Neutrophil (primary cell): ENCODE measurements at regions not wholly inside any gene's neighbourhood (a gene's known extent, or its start where the extent isn't known, plus 50 kb on each side); places are given as distances from the start of the nearest gene placed in this dataset.

Experiments used
- H3K27ac ChIP-seq: fragments of 200-600 bp; sonication (generic); 2 replicates; pipeline ENCODE4 v1.5.1; 2016; ENCODE audit warnings: mild to moderate bottlenecking, moderate library complexity
- H3K27me3 ChIP-seq: fragments of 200-600 bp; sonication (generic); 2 replicates; pipeline ENCODE4 v1.6.0; 2016; ENCODE audit warnings: mild to moderate bottlenecking
- H3K36me3 ChIP-seq: fragments of 200-600 bp; sonication (generic); 2 replicates; pipeline ENCODE4 v1.5.1; 2017
- H3K4me1 ChIP-seq, 2 experiments: fragments of 200-600 bp in 1 of 2; sonication (generic) in 1 of 2; 1 replicate in 1 of 2; 2 replicates in 1 of 2; pipeline versions ENCODE4 v1.5.1 to v1.6.1; 2013 to 2016; ENCODE audit warnings: low read depth in 1 of 2, low read length in 1 of 2, mild to moderate bottlenecking in 1 of 2, moderate library complexity in 1 of 2; ENCODE audit not compliant: control insufficient read depth in 1 of 2, insufficient read depth in 1 of 2
- H3K4me3 ChIP-seq, 2 experiments: fragments of 200-600 bp in 1 of 2; sonication (generic) in 1 of 2; 1 replicate in 1 of 2; 2 replicates in 1 of 2; pipeline ENCODE4 v1.5.1; 2013 to 2016; ENCODE audit warnings: low read depth in 1 of 2, low read length in 1 of 2, mild to moderate bottlenecking in 1 of 2, moderate library complexity in 1 of 2
- H3K9me3 ChIP-seq: fragments of 200-600 bp; sonication (generic); 2 replicates; pipeline ENCODE4 v1.5.1; 2016
- TF ChIP-seq, protein P1 (sequence below): fragments of 200-600 bp; sonication (generic); IDR thresholded peaks from 2 replicates; pipeline ENCODE4 v1.5.1; 2016; ENCODE audit warnings: antibody characterized with exemption

DNA sequence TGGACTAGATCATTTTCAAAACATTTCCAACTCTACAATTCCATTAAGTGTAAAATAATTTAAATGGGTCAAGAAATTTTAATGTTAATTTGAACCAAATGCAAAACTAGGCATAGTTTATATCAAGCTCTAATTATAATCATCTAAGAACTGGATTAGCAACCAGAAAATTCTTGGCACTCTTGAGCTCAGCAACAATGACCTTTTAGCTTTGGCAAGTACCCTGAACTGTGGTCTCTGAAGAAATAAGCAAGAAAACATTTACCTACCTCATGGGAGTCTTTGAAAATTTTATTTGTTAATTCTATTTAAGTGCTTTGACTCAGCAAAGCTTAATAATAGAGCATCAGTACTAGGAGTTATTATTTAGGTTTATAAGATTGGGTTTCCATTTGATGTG is 313.2 kb downstream of the SATB2 start:
- TF ChIP-seq, protein P1, sequence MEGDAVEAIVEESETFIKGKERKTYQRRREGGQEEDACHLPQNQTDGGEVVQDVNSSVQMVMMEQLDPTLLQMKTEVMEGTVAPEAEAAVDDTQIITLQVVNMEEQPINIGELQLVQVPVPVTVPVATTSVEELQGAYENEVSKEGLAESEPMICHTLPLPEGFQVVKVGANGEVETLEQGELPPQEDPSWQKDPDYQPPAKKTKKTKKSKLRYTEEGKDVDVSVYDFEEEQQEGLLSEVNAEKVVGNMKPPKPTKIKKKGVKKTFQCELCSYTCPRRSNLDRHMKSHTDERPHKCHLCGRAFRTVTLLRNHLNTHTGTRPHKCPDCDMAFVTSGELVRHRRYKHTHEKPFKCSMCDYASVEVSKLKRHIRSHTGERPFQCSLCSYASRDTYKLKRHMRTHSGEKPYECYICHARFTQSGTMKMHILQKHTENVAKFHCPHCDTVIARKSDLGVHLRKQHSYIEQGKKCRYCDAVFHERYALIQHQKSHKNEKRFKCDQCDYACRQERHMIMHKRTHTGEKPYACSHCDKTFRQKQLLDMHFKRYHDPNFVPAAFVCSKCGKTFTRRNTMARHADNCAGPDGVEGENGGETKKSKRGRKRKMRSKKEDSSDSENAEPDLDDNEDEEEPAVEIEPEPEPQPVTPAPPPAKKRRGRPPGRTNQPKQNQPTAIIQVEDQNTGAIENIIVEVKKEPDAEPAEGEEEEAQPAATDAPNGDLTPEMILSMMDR = no peak
- H3K36me3 ChIP-seq = no peaks in the 10 kb centered on the region

DNA sequence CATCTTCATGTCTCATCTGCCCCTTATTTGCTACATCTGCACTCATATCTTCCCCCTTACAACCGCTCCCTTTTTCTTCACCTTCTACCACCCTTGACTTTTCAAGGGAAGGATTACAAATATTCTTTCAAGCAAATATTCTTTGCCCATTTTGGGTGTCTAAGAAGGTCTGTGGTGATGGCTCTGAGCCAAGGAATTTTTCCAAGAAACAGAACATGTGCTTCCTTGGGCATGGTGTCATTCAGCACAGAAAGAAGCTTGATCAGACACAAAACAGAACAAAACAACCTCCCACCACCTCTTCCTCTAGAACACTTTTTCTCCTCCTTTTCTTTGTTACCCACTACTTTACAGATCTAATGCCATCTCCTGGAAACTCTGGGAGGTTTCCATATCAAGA is 313.7 kb downstream of the SATB2 start:
- Histone ChIP-seq H3K27ac (no peak overlapping the region), H3K4me1 (no peaks in the 10 kb centered on the region), H3K4me3 (no peak overlapping the region), H3K36me3 (no peaks in the 10 kb centered on the region), H3K9me3 (no peaks in the 10 kb centered on the region), H3K27me3 (no peaks in the 10 kb centered on the region)
- TF ChIP-seq, protein P1 = no peak

More for the DNA sequence above, 313.2 kb downstream of the SATB2 start:
- no peak overlapping the region for H3K27ac ChIP-seq
- no peak overlapping the region for H3K4me3 ChIP-seq
- H3K27me3 ChIP-seq = no peaks in the 10 kb centered on the region
- H3K4me1 ChIP-seq = no peaks in the 10 kb centered on the region
- H3K9me3 ChIP-seq = no peaks in the 10 kb centered on the region

DNA sequence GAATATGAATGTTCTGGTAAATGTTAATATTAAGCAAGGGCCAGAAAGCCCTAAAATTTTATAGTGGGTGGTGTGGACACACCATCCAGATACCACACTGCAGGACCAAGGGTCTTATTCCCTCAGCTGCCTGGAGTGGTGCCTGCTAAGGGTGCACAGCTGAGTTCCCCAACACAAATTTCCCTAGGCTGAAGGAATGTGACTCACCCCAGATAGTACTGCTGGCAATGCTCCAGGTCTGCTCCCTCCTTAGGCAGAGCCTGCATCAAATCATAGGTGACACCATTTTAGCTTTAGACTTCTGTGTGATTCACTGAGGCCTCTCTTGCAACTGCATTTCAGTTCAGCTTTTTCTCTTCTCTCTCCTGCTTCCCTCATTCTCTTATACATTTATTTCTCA is 321.1 kb downstream of the SATB2 start:
- Histone ChIP-seq H3K36me3 (no peaks in the 10 kb centered on the region), H3K9me3 (no peaks in the 10 kb centered on the region), H3K27me3 (no peaks in the 10 kb centered on the region), H3K4me3 (no peak overlapping the region), H3K27ac (no peak overlapping the region), H3K4me1 (no peaks in the 10 kb centered on the region)
- TF ChIP-seq, protein P1 = no peak

DNA sequence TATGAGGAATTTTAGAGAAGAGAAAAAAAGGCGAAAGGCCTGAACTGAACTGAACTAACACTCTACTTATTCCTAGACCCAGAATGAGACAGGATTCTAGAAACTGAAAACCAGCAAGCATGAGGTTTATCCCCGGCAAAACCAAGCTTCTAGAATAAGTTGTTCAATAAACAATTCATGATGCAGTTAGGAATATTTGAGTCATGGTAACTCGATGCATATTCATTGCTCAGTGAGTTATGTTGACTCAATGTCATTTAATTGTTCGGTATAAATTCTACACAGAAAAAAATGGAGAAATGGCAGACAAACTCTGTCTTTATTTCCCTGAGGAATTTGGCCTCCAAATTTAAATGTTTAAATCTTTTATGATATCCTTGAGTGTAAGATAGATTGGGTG is 321.5 kb downstream of the SATB2 start:
- Histone ChIP-seq H3K4me1 (no peaks in the 10 kb centered on the region), H3K9me3 (no peaks in the 10 kb centered on the region), H3K27me3 (no peaks in the 10 kb centered on the region), H3K4me3 (no peak overlapping the region), H3K36me3 (no peaks in the 10 kb centered on the region), H3K27ac (no peak overlapping the region)
- TF ChIP-seq, protein P1 = no peak

DNA sequence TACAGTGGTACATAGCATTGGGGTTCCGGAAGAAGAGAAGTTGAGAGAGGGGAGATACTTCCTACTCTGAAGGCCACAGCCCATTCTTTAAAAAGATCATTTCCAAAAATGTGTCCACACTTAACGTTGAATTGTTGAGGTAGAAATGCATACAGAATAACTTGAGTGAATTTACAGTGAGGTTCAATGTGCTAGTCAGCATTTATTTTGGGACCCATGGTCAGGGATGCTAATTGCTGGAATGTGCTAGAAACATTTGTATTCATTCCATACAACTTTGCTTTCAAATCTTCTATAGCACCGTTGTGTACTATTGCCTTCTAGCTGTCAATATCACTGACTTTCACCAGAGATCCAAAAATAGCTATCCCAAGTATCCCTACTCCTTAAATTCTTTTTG is 325.9 kb downstream of the SATB2 start:
- no peak overlapping the region for H3K4me3 ChIP-seq
- no peaks in the 10 kb centered on the region for H3K36me3 ChIP-seq
- H3K27ac ChIP-seq = no peak overlapping the region
- no peaks in the 10 kb centered on the region for H3K27me3 ChIP-seq
- H3K4me1 ChIP-seq = no peaks in the 10 kb centered on the region
- TF ChIP-seq, protein P1 = no peak
- no peaks in the 10 kb centered on the region for H3K9me3 ChIP-seq

DNA sequence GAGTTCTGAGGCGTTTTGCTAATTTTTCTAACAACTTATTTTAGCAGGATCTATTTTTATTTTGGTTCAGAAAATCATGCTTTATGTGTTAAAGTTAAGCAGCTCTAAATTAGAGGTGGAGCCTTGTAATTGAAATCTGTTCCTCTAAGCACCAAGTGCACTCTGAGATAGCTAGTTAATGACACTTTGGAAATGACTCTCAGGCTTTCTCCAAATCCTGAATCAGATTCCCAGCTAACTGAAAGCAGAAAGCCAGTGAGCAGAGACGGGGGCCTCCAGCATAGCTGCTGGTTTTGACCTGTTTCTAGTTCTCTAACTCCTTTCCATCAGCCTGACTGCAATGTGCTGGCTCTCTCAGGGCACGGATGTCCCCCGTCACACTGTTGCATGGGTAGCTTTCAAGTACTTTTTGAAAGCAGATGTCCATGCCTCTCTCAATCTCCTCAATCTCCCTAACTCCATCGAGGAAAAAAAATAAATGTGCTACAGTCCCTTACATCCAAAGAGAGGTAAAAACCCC is 326.5 kb downstream of the SATB2 start:
- no peaks in the 10 kb centered on the region for H3K27me3 ChIP-seq
- no peaks in the 10 kb centered on the region for H3K36me3 ChIP-seq
- no peak overlapping the region for H3K4me3 ChIP-seq
- TF ChIP-seq, protein P1 = no peak
- no peaks in the 10 kb centered on the region for H3K4me1 ChIP-seq
- H3K27ac ChIP-seq = no peak overlapping the region
- no peaks in the 10 kb centered on the region for H3K9me3 ChIP-seq
